Activated CD4-positive, alpha-beta memory T cell treated with anti-CD3 and anti-CD28 coated beads for 36 hours (primary cell): ENCODE measurements at regions not wholly inside any gene's neighbourhood (a gene's known extent, or its start where the extent isn't known, plus 50 kb on each side); places are given as distances from the start of the nearest gene placed in this dataset.
"Not testable (repeated sequence)": the region's sequence is repeated elsewhere in the genome, so short reads cannot be mapped to it uniquely, and the experiment has no call there.

Source experiments
- CTCF ChIA-PET: fragments of 350-600 bp; sonication (Branson Sonifier 250); formaldehyde crosslinking; loops from one replicate; lab custom pipeline; 2021; ENCODE audit warnings: antibody characterized with exemption, inconsistent platforms; lab: Charles Lee
- POLR2A ChIA-PET: fragments of 350-600 bp; sonication (Branson Sonifier 250); formaldehyde crosslinking; loops from one replicate; lab custom pipeline; 2021; ENCODE audit warnings: antibody characterized with exemption; lab: Charles Lee
- DNase-seq: peaks from one replicate; pipeline ENCODE4 v3.0.0-alpha.2; 2020
- H3K27ac Mint-ChIP-seq: one replicate; pipeline ENCODE4 v1.8.0; 2021; ENCODE audit warnings: mixed read lengths
- H3K27me3 Mint-ChIP-seq: one replicate; pipeline ENCODE4 v1.8.0; 2021; ENCODE audit warnings: mixed read lengths
- H3K36me3 Mint-ChIP-seq: one replicate; pipeline ENCODE4 v1.8.0; 2021; ENCODE audit warnings: mixed read lengths
- H3K4me1 Mint-ChIP-seq: one replicate; pipeline ENCODE4 v1.8.0; 2021; ENCODE audit warnings: low read depth, mixed read lengths
- H3K4me3 Mint-ChIP-seq: one replicate; pipeline ENCODE4 v1.8.0; 2021; ENCODE audit warnings: mild to moderate bottlenecking, mixed read lengths
- H3K9me3 Mint-ChIP-seq: one replicate; pipeline ENCODE4 v1.8.0; 2021; ENCODE audit warnings: mixed read lengths
- intact Hi-C: fragments of 100-400 bp; cut with micrococcal nuclease; formaldehyde crosslinking; loops from one replicate; pipeline ENCODE4 v1.15.1; 2023

DNA sequence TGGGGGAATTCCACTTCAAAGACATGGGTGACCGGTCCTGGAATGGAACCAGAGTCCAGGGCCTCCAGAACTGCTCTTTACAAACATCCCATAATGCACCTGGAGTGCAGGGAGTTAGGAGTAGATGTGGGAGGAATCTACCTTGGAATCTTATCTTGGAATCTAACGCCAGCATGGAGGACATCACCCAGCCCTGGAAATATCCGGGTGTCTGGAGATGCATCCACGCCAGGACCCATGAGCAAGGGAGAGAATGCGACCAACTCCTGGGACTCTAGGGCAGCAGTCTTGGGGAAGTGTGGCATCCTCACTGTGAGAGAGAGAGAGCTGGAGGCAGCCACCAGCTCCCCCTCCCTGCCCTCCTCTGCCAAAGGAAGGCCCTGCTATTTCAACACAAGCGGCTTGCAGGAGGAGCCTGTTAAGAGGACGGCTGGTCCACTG, 211.8 kb downstream of the UQCRFS1 start:
- intact Hi-C loops = no loop called here
- Mint-ChIP-seq H3K27me3 (peaks cover 2% of the 10 kb centered on the region), H3K36me3 (no peaks in the 10 kb centered on the region), H3K27ac (no peak overlapping the region), H3K4me1 (no peaks in the 10 kb centered on the region), H3K9me3 (peaks cover 13% of the 10 kb centered on the region), H3K4me3 (no peak overlapping the region)
- ChIA-PET POLR2A (no interaction called here), CTCF (no interaction called here)
- DNase-seq = no peak

DNA sequence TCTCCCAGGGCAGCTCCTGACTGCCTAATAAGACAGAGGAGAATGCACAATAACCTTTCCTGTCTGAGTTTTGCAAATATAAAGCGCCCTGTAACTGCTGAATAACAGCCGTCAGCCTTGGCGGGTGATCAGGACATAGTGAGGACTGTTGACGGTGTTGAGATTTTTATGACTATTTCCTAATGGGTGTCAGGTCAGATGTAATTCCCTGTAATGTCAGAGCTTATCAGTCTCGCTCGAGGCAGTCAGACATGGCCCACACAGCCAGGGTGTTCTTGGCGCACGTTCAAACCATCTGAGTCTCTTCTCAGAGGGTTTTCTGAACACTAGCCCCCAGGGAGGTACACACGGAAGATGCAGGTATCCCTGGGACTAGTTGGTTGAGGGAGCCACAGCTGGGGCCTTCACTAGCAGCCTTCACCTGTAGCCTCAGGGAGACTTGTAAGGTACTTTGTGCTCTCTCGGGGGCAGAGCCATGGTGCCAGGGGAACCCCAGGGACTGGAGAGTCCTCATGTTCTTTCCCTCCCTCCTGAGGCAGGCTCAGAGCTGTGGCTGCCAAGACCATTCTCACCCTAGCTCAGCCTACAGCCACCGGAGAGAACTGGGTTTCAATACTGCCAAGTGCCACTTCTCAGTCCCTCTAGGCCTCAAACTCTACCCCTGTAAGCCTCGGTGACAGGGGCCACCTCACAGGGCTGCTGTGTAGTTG, 213.1 kb downstream of the UQCRFS1 start:
- Mint-ChIP-seq H3K27me3 (peaks cover 3% of the 10 kb centered on the region), H3K36me3 (no peaks in the 10 kb centered on the region), H3K9me3 (peaks cover 20% of the 10 kb centered on the region), H3K4me1 (no peaks in the 10 kb centered on the region), H3K4me3 (no peak overlapping the region), H3K27ac (no peak overlapping the region)
- CTCF ChIA-PET = no interaction called here
- DNase-seq = no peak
- POLR2A ChIA-PET = no interaction called here
- intact Hi-C loops = no loop called here

DNA sequence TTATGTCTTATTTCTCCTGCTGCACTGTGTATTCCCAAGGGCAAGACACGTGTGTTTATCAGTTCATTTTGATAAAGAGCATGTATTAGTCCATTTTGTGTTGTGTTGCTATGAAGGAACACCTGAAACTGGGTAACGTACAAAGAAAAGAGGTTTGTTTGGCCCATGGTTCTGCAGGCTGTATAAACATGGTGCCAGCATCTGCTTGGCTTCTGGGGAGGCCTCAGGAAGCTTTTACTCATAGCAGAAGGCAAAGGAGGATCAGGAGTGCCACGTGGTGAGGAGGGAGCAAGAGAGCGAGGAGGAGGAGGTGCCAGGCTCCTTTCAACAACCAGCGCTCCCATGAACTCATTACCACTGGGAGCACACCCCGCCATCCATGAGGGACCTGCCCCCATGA, 214.0 kb downstream of the UQCRFS1 start:
- no peak for DNase-seq
- Mint-ChIP-seq H3K4me1 (no peaks in the 10 kb centered on the region), H3K9me3 (peaks cover 27% of the 10 kb centered on the region), H3K27ac (no peak overlapping the region), H3K4me3 (no peak overlapping the region), H3K27me3 (peaks cover 3% of the 10 kb centered on the region), H3K36me3 (no peaks in the 10 kb centered on the region)
- CTCF ChIA-PET = interaction anchor here (1.1 kb wide), 1 partner anchor 529 kb away, joined by 3 read pairs; no protein-coding TSS in a partner anchor
- intact Hi-C loops = no loop called here
- POLR2A ChIA-PET = no interaction called here

DNA sequence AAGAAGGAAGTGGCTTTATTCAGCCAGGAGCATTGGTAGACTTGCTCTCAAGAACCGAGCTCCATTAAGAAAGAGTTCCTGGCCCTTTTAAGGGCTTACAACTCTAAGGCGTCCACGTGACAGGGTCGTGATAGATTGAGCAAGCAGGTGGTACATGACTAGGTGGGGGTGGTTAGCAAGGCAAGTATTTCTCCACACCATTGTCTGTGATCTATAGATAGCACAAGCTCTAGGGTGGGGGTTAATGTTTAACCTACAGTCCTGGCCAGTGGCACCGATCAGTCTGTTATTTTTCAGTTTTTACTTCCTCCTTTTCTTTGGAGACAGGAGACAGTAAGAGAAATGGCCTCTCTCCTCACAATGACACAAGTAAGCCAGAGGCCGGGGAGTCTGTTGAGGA, 215.1 kb downstream of the UQCRFS1 start:
- intact Hi-C loops, H3K4me3 Mint-ChIP-seq, H3K27ac Mint-ChIP-seq, POLR2A ChIA-PET, H3K27me3 Mint-ChIP-seq, H3K4me1 Mint-ChIP-seq, DNase-seq, H3K36me3 Mint-ChIP-seq: not testable (repeated sequence)
- CTCF ChIA-PET = interaction anchor here (1.1 kb wide), 1 partner anchor 530 kb away, joined by 3 read pairs; no protein-coding TSS in a partner anchor
- peaks cover 37% of the 10 kb centered on the region for H3K9me3 Mint-ChIP-seq

DNA sequence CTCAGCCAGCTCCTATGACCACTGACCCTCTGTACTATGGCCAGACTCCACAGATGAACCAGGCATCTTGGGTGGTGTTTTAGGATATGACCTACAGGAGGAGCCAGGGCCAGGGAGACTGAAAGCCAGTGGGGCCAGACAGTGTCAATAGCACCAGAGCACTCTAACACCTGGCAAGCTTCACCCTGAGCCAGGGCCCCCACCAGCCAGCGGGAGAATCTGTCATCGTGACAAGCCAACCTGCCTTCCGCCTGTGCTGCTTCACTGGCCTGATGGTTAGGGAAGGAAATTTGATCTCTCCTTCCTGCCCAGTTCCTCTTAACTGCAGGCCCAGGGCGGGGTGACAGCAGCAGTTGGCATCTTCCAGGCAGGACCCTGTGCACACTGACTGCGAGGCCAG, 222.4 kb downstream of the UQCRFS1 start:
- POLR2A ChIA-PET = no interaction called here
- H3K9me3 Mint-ChIP-seq = peaks cover 27% of the 10 kb centered on the region

DNA sequence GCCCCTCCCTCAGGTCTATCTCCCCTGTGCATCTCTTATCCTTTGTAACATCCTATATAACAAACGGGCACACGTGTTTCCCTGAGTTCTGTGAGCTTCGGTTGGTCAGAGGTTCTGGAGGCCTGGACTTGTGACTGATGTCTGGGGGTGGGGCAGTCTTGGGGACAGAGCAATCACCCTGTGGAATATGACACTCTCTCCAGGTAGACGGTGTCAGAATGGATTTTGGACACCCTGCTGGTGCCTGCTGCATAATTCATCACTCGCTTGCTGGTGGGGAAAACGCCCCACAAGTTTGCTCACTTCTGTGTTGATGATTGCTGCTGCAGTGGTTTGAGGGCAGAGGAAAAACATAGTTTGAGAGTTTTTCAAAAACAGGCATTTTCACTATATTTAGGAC, 223.2 kb downstream of the UQCRFS1 start:
- no peaks in the 10 kb centered on the region for H3K27me3 Mint-ChIP-seq
- intact Hi-C loops = no loop called here
- H3K4me3 Mint-ChIP-seq = no peak overlapping the region
- H3K27ac Mint-ChIP-seq = no peak overlapping the region
- ChIA-PET POLR2A (no interaction called here), CTCF (no interaction called here)
- no peak for DNase-seq
- H3K4me1 Mint-ChIP-seq = no peaks in the 10 kb centered on the region
- peaks cover 22% of the 10 kb centered on the region for H3K9me3 Mint-ChIP-seq
- no peaks in the 10 kb centered on the region for H3K36me3 Mint-ChIP-seq

More for the DNA sequence above, 222.4 kb downstream of the UQCRFS1 start:
- CTCF ChIA-PET = no interaction called here
- Mint-ChIP-seq H3K36me3 (no peaks in the 10 kb centered on the region), H3K4me3 (no peak overlapping the region), H3K27ac (no peak overlapping the region), H3K4me1 (no peaks in the 10 kb centered on the region), H3K27me3 (no peaks in the 10 kb centered on the region)
- DNase-seq = no peak
- intact Hi-C loops = no loop called here

DNA sequence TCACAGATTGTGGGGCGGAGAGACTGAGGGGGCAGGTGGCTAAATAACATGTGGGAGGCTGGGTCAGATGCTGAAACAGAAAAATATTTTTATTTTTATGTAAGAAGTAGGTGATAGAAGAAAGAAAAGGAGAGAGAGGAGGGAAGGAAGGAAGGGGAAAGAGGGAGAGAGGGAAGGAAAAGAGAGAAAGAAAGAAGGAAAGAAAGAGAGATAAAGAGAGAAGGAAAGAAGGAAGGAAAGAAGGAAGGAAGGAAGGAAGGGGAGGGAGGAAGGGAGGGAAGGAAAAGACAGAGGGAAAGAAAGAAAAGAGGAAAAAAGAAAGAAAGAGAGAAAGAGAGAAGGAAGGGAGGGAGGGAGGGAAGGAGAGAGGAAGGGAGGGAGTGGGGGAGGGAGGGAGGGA, 224.9 kb downstream of the UQCRFS1 start:
- peaks cover 8% of the 10 kb centered on the region for H3K9me3 Mint-ChIP-seq
- POLR2A ChIA-PET = no interaction called here
- no peak overlapping the region for H3K27ac Mint-ChIP-seq
- no peak for DNase-seq
- no peaks in the 10 kb centered on the region for H3K4me1 Mint-ChIP-seq
- H3K27me3 Mint-ChIP-seq = no peaks in the 10 kb centered on the region
- H3K4me3 Mint-ChIP-seq = no peak overlapping the region
- intact Hi-C loops = no loop called here
- CTCF ChIA-PET = no interaction called here
- H3K36me3 Mint-ChIP-seq = no peaks in the 10 kb centered on the region

DNA sequence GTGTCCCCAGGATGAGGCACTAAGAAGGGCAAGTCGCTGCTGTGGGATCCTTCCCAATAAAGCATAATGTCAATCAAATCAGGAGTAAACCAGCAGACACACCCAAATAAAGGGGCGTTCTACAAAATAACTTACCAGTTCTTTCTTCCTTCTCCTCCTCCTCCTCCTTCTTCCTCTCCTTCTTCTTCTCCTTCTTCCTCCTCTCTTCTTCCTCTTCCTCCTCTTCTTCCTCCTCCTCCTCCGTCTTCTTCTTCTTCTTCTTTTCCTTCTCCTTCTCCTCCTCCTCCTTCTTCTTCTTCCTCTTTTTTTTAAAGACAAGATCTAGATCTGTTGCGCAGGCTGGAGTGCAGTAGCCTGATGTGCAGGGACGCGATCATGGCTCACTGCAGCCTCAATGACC, 225.8 kb downstream of the UQCRFS1 start:
- no peak overlapping the region for H3K4me3 Mint-ChIP-seq
- no peaks in the 10 kb centered on the region for H3K36me3 Mint-ChIP-seq
- peaks cover 3% of the 10 kb centered on the region for H3K9me3 Mint-ChIP-seq
- H3K27me3 Mint-ChIP-seq = no peaks in the 10 kb centered on the region
- ChIA-PET POLR2A (no interaction called here), CTCF (no interaction called here)
- intact Hi-C loops = no loop called here
- no peaks in the 10 kb centered on the region for H3K4me1 Mint-ChIP-seq
- no peak overlapping the region for H3K27ac Mint-ChIP-seq
- DNase-seq = no peak

DNA sequence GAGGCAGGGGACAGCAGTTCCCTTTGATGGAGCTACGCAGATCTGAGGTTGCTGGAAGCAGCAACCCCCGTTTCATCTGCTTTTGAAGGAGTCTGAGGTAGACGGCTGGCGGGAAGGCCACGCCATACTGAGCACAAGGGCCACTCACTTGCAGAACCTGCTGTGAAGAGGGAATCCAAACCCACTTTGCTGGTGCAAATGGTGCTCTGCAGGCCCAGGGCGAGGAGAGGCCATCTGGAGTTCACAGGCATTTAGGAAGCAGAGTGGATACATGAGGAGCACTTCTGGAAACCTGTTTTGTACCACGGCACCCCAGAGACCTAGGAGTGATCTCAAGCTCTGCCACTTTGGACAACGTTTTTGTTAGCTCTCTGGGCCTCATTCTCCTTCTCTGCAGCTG, 227.8 kb downstream of the UQCRFS1 start:
- H3K9me3 Mint-ChIP-seq = peaks cover 3% of the 10 kb centered on the region
- H3K4me3 Mint-ChIP-seq = no peak overlapping the region
- CTCF ChIA-PET = no interaction called here
- H3K36me3 Mint-ChIP-seq = no peaks in the 10 kb centered on the region
- H3K27ac Mint-ChIP-seq = no peak overlapping the region
- H3K27me3 Mint-ChIP-seq = peaks cover 2% of the 10 kb centered on the region
- no peaks in the 10 kb centered on the region for H3K4me1 Mint-ChIP-seq
- no peak for DNase-seq
- intact Hi-C loops = no loop called here
- POLR2A ChIA-PET = no interaction called here

DNA sequence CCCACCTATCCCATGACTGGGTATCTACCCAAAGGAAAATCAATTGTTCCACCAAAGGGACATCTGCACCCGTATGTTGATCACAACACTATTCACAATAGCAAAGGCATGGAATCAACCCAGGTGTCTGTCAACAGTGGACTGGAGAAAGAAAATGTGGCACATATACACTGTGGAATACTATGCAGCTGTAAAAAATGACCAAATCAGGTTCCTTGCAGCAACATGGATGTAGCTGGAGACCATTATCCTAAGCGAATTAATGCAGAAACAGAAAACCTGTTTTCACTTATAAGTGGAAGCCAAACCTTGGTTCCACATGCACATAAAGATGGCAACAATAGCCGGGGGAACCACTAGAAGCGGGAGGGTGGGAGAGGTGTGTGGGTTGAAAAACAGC, 228.6 kb downstream of the UQCRFS1 start:
- Mint-ChIP-seq H3K4me1 (no peaks in the 10 kb centered on the region), H3K27me3 (peaks cover 2% of the 10 kb centered on the region), H3K36me3 (no peaks in the 10 kb centered on the region), H3K4me3 (no peak overlapping the region), H3K9me3 (peaks cover 3% of the 10 kb centered on the region), H3K27ac (no peak overlapping the region)
- CTCF ChIA-PET = no interaction called here
- POLR2A ChIA-PET = no interaction called here
- DNase-seq = no peak
- intact Hi-C loops = no loop called here

DNA sequence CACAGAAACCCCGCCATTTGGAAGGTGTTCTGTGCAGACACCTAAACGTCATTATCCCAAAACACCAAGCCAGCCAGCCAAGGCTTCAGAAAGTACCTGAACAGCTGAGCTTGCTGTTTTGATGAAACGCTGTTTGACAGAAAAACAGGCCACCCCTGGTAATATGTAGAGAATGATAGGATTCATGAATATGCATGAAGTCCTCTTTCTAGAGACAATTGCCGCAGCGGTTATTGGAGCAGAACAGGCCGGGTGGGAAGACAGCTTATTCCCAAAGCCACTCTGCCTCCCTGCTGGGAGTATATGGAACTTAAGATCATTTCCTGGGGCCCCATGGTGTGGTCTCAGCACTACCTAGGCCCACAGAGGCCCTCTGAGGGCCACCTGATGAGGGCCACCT, 229.5 kb downstream of the UQCRFS1 start:
- Mint-ChIP-seq H3K36me3 (no peaks in the 10 kb centered on the region), H3K27ac (no peak overlapping the region), H3K9me3 (peaks cover 3% of the 10 kb centered on the region), H3K27me3 (peaks cover 2% of the 10 kb centered on the region), H3K4me3 (no peak overlapping the region), H3K4me1 (no peaks in the 10 kb centered on the region)
- intact Hi-C loops = no loop called here
- CTCF ChIA-PET = no interaction called here
- POLR2A ChIA-PET = no interaction called here
- DNase-seq = no peak

DNA sequence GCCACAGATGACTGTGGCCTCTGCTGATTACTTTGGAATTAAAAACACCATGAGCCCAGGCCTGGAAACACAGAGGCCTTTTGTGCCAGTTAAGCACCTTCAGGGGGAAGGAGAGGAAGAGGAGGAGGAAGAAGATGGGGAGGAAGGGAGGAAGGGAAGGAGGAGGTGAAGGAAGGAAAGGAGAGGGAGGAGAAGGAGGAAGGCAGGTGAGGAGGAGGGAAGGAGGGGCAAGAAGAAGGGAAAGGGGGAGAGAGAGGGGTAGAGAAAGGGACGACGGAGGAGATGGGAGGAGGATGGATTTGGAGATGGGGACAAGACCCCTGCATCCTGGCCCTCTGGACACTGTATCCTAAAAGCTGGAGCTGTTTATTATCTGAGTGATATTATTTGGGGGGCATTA, 231.0 kb downstream of the UQCRFS1 start:
- no peak overlapping the region for H3K4me3 Mint-ChIP-seq
- ChIA-PET POLR2A (no interaction called here), CTCF (no interaction called here)
- H3K4me1 Mint-ChIP-seq = no peaks in the 10 kb centered on the region
- DNase-seq = no peak
- H3K27me3 Mint-ChIP-seq = peaks cover 2% of the 10 kb centered on the region
- no peaks in the 10 kb centered on the region for H3K36me3 Mint-ChIP-seq
- intact Hi-C loops = no loop called here
- no peak overlapping the region for H3K27ac Mint-ChIP-seq
- peaks cover 3% of the 10 kb centered on the region for H3K9me3 Mint-ChIP-seq

DNA sequence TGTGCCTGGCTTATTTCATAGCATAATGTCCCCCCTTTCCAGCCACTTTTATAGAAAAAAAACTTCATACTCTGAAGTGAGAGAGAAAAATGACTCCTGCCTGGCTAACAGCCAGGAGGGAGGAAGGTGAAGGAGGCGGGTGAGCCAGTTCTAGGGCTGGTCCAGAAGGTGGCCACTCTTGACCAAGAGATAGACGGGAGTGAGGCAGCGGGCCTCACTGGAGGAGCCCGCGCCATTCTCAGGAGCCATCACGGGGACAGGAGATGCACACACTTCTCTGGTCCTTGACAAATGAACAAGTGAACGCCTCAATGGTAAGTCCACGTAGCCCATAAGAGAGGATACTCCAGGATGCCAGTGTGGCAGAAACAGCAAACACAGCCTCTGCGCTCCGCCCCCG, 231.4 kb downstream of the UQCRFS1 start:
- DNase-seq = no peak
- Mint-ChIP-seq H3K9me3 (peaks cover 3% of the 10 kb centered on the region), H3K27ac (no peak overlapping the region), H3K27me3 (peaks cover 2% of the 10 kb centered on the region), H3K4me1 (no peaks in the 10 kb centered on the region), H3K4me3 (no peak overlapping the region), H3K36me3 (no peaks in the 10 kb centered on the region)
- CTCF ChIA-PET = no interaction called here
- POLR2A ChIA-PET = no interaction called here
- intact Hi-C loops = no loop called here
